ENCODE measurements at regions not wholly inside any gene's neighbourhood (a gene's known extent, or its start where the extent isn't known, plus 50 kb on each side); places are given as distances from the start of the nearest gene placed in this dataset.

- POLR2A ChIA-PET, result no interaction called here
- DNase-seq (ENCODE audit: low read depth, low spot score), result no peak
- H3K27ac ChIP-seq (ENCODE audit: low read depth, low read length), result no peak overlapping the region
- CTCF ChIA-PET, result no interaction called here
- no peaks in the 10 kb centered on the region for H3K27me3 ChIP-seq (ENCODE audit: control insufficient read depth, insufficient read depth, low read length)
- H3K9me3 ChIP-seq (ENCODE audit: control insufficient read depth, insufficient read depth, low read length), result no peaks in the 10 kb centered on the region; the same call in 1 of the 2 replicates
- H3K4me3 ChIP-seq (ENCODE audit: low read depth, low read length), result no peak overlapping the region
- TF ChIP-seq CTCF (IDR thresholded peaks at IDR 0.05; ENCODE audit: low read depth, low read length), result no peak
Observed at GRCh38 chr10:8829592-8829991, 775.1 kb downstream of the GATA3 start.

GRCh38 chr10:8830048-8830447 lies 775.6 kb downstream of the GATA3 start:
- Histone ChIP-seq H3K9me3 (ENCODE audit: control insufficient read depth, insufficient read depth, low read length) (no peaks in the 10 kb centered on the region; the same call in 1 of the 2 replicates), H3K27me3 (ENCODE audit: control insufficient read depth, insufficient read depth, low read length) (no peaks in the 10 kb centered on the region), H3K4me3 (ENCODE audit: low read depth, low read length) (no peak overlapping the region), H3K27ac (ENCODE audit: low read depth, low read length) (no peak overlapping the region)
- ChIA-PET CTCF (no interaction called here), POLR2A (no interaction called here)
- no peak for TF ChIP-seq CTCF (IDR thresholded peaks at IDR 0.05; ENCODE audit: low read depth, low read length)
- DNase-seq (ENCODE audit: low read depth, low spot score), result no peak

GRCh38 chr10:8830876-8831275 lies 776.4 kb downstream of the GATA3 start:
- H3K4me3 ChIP-seq (ENCODE audit: low read depth, low read length), result no peak overlapping the region
- no peaks in the 10 kb centered on the region; the same call in none of the 2 replicates for H3K9me3 ChIP-seq (ENCODE audit: control insufficient read depth, insufficient read depth, low read length)
- no peak for TF ChIP-seq CTCF (IDR thresholded peaks at IDR 0.05; ENCODE audit: low read depth, low read length)
- no peaks in the 10 kb centered on the region for H3K27me3 ChIP-seq (ENCODE audit: control insufficient read depth, insufficient read depth, low read length)
- POLR2A ChIA-PET, result no interaction called here
- no peak for DNase-seq (ENCODE audit: low read depth, low spot score)
- CTCF ChIA-PET, result no interaction called here
- H3K27ac ChIP-seq (ENCODE audit: low read depth, low read length), result no peak overlapping the region

GRCh38 chr10:8835453-8836167 lies 781.1 kb downstream of the GATA3 start:
- no peak for TF ChIP-seq CTCF (IDR thresholded peaks at IDR 0.05; ENCODE audit: low read depth, low read length)
- ChIA-PET POLR2A (no interaction called here), CTCF (no interaction called here)
- peaks cover 5% of the 10 kb centered on the region for H3K9me3 ChIP-seq (ENCODE audit: control insufficient read depth, insufficient read depth, low read length)
- no peak for DNase-seq (ENCODE audit: low read depth, low spot score)
- H3K27ac ChIP-seq (ENCODE audit: low read depth, low read length), result no peak overlapping the region
- no peaks in the 10 kb centered on the region for H3K27me3 ChIP-seq (ENCODE audit: control insufficient read depth, insufficient read depth, low read length)
- H3K4me3 ChIP-seq (ENCODE audit: low read depth, low read length), result no peak overlapping the region

- DNase-seq (ENCODE audit: low read depth, low spot score), result no peak
- H3K27me3 ChIP-seq (ENCODE audit: control insufficient read depth, insufficient read depth, low read length), result no peaks in the 10 kb centered on the region
- ChIA-PET POLR2A (no interaction called here), CTCF (no interaction called here)
- H3K27ac ChIP-seq (ENCODE audit: low read depth, low read length), result no peak overlapping the region
- peaks cover 5% of the 10 kb centered on the region; the same call in 1 of the 2 replicates for H3K9me3 ChIP-seq (ENCODE audit: control insufficient read depth, insufficient read depth, low read length)
- H3K4me3 ChIP-seq (ENCODE audit: low read depth, low read length), result no peak overlapping the region
- TF ChIP-seq CTCF (IDR thresholded peaks at IDR 0.05; ENCODE audit: low read depth, low read length), result no peak
Observed at GRCh38 chr10:8840356-8840755, 785.9 kb downstream of the GATA3 start.

Measured in AG04450 (cell line).